Nephron progenitor cell (in vitro differentiated cells): ENCODE measurements at regions not wholly inside any gene's neighbourhood (a gene's known extent, or its start where the extent isn't known, plus 50 kb on each side); places are given as distances from the start of the nearest gene placed in this dataset.

Source experiments
- DNase-seq: peaks from one replicate; pipeline ENCODE4 v3.0.0; 2021
- H3K27ac Mint-ChIP-seq: 2 replicates; pipeline ENCODE4 v1.8.0; 2021; ENCODE audit warnings: mild to moderate bottlenecking, moderate library complexity, mixed read lengths
- H3K27me3 Mint-ChIP-seq: 2 replicates; pipeline ENCODE4 v1.8.0; 2021; ENCODE audit warnings: mild to moderate bottlenecking, low read depth, mixed read lengths; ENCODE audit not compliant: poor library complexity
- H3K36me3 Mint-ChIP-seq: 2 replicates; pipeline ENCODE4 v1.8.0; 2021; ENCODE audit warnings: low read depth, mixed read lengths
- H3K4me1 Mint-ChIP-seq: 2 replicates; pipeline ENCODE4 v1.8.0; 2021; ENCODE audit warnings: mixed read lengths
- H3K4me3 Mint-ChIP-seq: 2 replicates; pipeline ENCODE4 v1.8.0; 2021; ENCODE audit warnings: mild to moderate bottlenecking, moderate library complexity, mixed read lengths
- H3K9me3 Mint-ChIP-seq: 2 replicates; pipeline ENCODE4 v1.8.0; 2021; ENCODE audit warnings: mild to moderate bottlenecking, moderate library complexity, mixed read lengths
- CTCF ChIP-seq: fragments of 200-600 bp; sonication (generic); IDR thresholded peaks from 2 replicates; pipeline ENCODE4 v1.5.0; 2021; ENCODE audit warnings: antibody characterized with exemption

GRCh38 chr14:73800970-73801515 lies 50.6 kb upstream of the PTGR2 start:
- Mint-ChIP-seq H3K4me1 (peaks cover 29% of the 10 kb centered on the region), H3K27ac (peak overlapping the region; percentile 15), H3K36me3 (no peaks in the 10 kb centered on the region), H3K9me3 (no peaks in the 10 kb centered on the region), H3K4me3 (no peak overlapping the region), H3K27me3 (peaks cover 4% of the 10 kb centered on the region)
- no peak for DNase-seq
- no peak for TF ChIP-seq CTCF

DNA sequence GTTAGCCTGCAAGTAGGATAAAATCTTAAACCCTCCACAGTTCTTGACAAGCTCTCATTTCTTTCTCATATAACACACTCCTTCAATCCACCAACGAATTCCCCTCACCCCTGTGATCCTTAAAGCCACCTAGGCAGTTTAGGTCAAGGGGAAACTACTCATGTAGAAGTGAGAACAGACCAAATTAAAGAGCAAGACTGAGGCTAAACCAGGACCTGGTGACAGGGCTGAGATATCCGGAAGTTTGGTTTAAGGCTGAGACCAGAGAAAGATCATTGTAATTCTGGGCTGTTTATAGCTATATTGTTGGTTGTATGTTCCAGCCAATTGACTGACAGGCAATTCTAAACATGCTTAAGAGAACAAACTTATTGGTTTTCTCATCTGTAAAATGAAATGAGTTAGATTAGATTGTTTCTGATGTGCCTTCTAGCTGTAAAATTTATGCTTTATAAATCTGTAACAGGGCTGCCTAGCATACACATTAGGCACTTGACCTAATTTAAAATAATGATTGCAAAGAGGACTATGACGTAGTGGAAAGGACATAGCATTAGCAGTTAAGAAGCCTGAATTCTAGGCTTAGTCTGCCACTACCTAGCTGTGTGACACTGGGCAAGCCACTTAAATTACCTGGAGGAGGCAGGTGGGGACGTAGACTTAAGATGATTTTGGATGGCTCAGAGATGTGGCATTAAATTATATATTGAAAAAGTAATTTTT lies 53.9 kb upstream of the PTGR2 start:
- Mint-ChIP-seq H3K4me1 (peaks cover 51% of the 10 kb centered on the region), H3K27ac (no peak overlapping the region), H3K36me3 (no peaks in the 10 kb centered on the region), H3K4me3 (no peak overlapping the region), H3K27me3 (peaks cover 4% of the 10 kb centered on the region), H3K9me3 (no peaks in the 10 kb centered on the region)
- no peak for TF ChIP-seq CTCF
- DNase-seq, result no peak

DNA sequence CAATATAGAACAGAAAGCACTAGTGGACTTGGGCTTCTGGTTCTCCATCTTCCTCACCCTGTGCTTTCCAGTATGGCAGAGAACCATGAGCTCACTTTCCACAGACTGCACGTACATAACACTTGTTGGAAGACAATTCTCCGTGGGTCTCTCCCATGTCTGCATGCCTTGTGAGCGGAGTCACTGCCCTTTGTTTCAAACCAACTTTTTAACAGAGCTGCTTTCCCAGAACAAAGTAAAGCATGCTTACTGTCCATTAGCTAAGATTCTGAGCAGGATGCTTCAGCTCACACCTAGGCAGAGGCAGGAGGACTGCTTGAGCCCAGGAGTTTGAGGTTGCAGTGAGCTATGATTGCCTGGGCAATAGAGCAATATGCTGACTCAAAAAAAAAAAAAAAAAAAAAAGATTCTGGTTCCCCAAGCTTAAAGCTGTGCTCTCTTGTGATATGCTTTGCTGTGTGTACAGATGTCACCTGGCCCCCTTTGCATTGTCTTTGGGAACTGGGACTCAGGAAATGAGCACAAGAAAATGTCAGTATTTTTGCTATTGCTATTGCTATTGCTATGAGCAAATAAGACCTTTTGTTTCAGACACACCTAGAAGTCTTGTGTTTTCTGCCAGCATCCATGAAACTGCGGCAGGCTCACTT lies 54.6 kb upstream of the PTGR2 start:
- no peak for DNase-seq
- H3K36me3 Mint-ChIP-seq, result no peaks in the 10 kb centered on the region
- H3K9me3 Mint-ChIP-seq, result no peaks in the 10 kb centered on the region
- no peak for TF ChIP-seq CTCF
- H3K27me3 Mint-ChIP-seq, result peaks cover 4% of the 10 kb centered on the region
- H3K27ac Mint-ChIP-seq, result no peak overlapping the region
- H3K4me3 Mint-ChIP-seq, result no peak overlapping the region
- peaks cover 51% of the 10 kb centered on the region for H3K4me1 Mint-ChIP-seq

- H3K36me3 Mint-ChIP-seq, result no peaks in the 10 kb centered on the region
- H3K4me1 Mint-ChIP-seq, result peaks cover 55% of the 10 kb centered on the region
- H3K4me3 Mint-ChIP-seq, result no peak overlapping the region
- peaks cover 4% of the 10 kb centered on the region for H3K27me3 Mint-ChIP-seq
- DNase-seq, result no peak
- H3K9me3 Mint-ChIP-seq, result no peaks in the 10 kb centered on the region
- no peak for TF ChIP-seq CTCF
- no peak overlapping the region for H3K27ac Mint-ChIP-seq
Measured at GRCh38 chr14:73796415-73796814, 55.2 kb upstream of the PTGR2 start.

- TF ChIP-seq CTCF, result no peak
- Mint-ChIP-seq H3K36me3 (no peaks in the 10 kb centered on the region), H3K9me3 (no peaks in the 10 kb centered on the region), H3K4me3 (no peak overlapping the region), H3K27me3 (peaks cover 3% of the 10 kb centered on the region), H3K27ac (no peak overlapping the region), H3K4me1 (peaks cover 56% of the 10 kb centered on the region)
- no peak for DNase-seq
Measured at GRCh38 chr14:73795974-73796373, 55.7 kb upstream of the PTGR2 start.
